Activated CD4-positive, alpha-beta memory T cell treated with anti-CD3 and anti-CD28 coated beads for 36 hours (primary cell): ENCODE measurements at regions not wholly inside any gene's neighbourhood (a gene's known extent, or its start where the extent isn't known, plus 50 kb on each side); places are given as distances from the start of the nearest gene placed in this dataset.

Experiments
- CTCF ChIA-PET: fragments of 350-600 bp; sonication (Branson Sonifier 250); formaldehyde crosslinking; loops from one replicate; lab custom pipeline; 2021; ENCODE audit warnings: antibody characterized with exemption, inconsistent platforms; lab: Charles Lee
- POLR2A ChIA-PET: fragments of 350-600 bp; sonication (Branson Sonifier 250); formaldehyde crosslinking; loops from one replicate; lab custom pipeline; 2021; ENCODE audit warnings: antibody characterized with exemption; lab: Charles Lee
- DNase-seq: peaks from one replicate; pipeline ENCODE4 v3.0.0-alpha.2; 2020
- H3K27ac Mint-ChIP-seq: one replicate; pipeline ENCODE4 v1.8.0; 2021; ENCODE audit warnings: mixed read lengths
- H3K27me3 Mint-ChIP-seq: one replicate; pipeline ENCODE4 v1.8.0; 2021; ENCODE audit warnings: mixed read lengths
- H3K36me3 Mint-ChIP-seq: one replicate; pipeline ENCODE4 v1.8.0; 2021; ENCODE audit warnings: mixed read lengths
- H3K4me1 Mint-ChIP-seq: one replicate; pipeline ENCODE4 v1.8.0; 2021; ENCODE audit warnings: low read depth, mixed read lengths
- H3K4me3 Mint-ChIP-seq: one replicate; pipeline ENCODE4 v1.8.0; 2021; ENCODE audit warnings: mild to moderate bottlenecking, mixed read lengths
- H3K9me3 Mint-ChIP-seq: one replicate; pipeline ENCODE4 v1.8.0; 2021; ENCODE audit warnings: mixed read lengths
- intact Hi-C: fragments of 100-400 bp; cut with micrococcal nuclease; formaldehyde crosslinking; loops from one replicate; pipeline ENCODE4 v1.15.1; 2023

- intact Hi-C loops = no loop called here
- H3K27me3 Mint-ChIP-seq = no peaks in the 10 kb centered on the region
- H3K4me3 Mint-ChIP-seq = no peak overlapping the region
- H3K36me3 Mint-ChIP-seq = no peaks in the 10 kb centered on the region
- ChIA-PET CTCF (no interaction called here), POLR2A (no interaction called here)
- no peak for DNase-seq
- H3K27ac Mint-ChIP-seq = no peak overlapping the region
- H3K9me3 Mint-ChIP-seq = no peaks in the 10 kb centered on the region
- H3K4me1 Mint-ChIP-seq = no peaks in the 10 kb centered on the region
Observed at GRCh38 chr4:67201334-67201733, 344.0 kb downstream of the CENPC start.

GRCh38 chr4:67198727-67199126 lies 346.6 kb downstream of the CENPC start:
- Mint-ChIP-seq H3K27me3 (no peaks in the 10 kb centered on the region), H3K27ac (no peak overlapping the region), H3K36me3 (no peaks in the 10 kb centered on the region), H3K4me3 (no peak overlapping the region), H3K9me3 (no peaks in the 10 kb centered on the region), H3K4me1 (no peaks in the 10 kb centered on the region)
- CTCF ChIA-PET = no interaction called here
- intact Hi-C loops = no loop called here
- POLR2A ChIA-PET = no interaction called here
- DNase-seq = no peak

GRCh38 chr4:67167849-67168248 lies 377.5 kb downstream of the CENPC start:
- no peak overlapping the region for H3K27ac Mint-ChIP-seq
- intact Hi-C loops = no loop called here
- CTCF ChIA-PET = no interaction called here

GRCh38 chr4:67162690-67163089 lies 382.6 kb downstream of the CENPC start:
- no peak overlapping the region for H3K4me3 Mint-ChIP-seq
- no peaks in the 10 kb centered on the region for H3K36me3 Mint-ChIP-seq
- no peaks in the 10 kb centered on the region for H3K9me3 Mint-ChIP-seq
- intact Hi-C loops = no loop called here
- H3K27me3 Mint-ChIP-seq = no peaks in the 10 kb centered on the region
- H3K27ac Mint-ChIP-seq = no peak overlapping the region
- DNase-seq = no peak
- POLR2A ChIA-PET = no interaction called here
- CTCF ChIA-PET = no interaction called here
- H3K4me1 Mint-ChIP-seq = no peaks in the 10 kb centered on the region

More at GRCh38 chr4:67167849-67168248, 377.5 kb downstream of the CENPC start:
- POLR2A ChIA-PET = no interaction called here
- no peaks in the 10 kb centered on the region for H3K4me1 Mint-ChIP-seq
- H3K4me3 Mint-ChIP-seq = no peak overlapping the region
- H3K9me3 Mint-ChIP-seq = peaks cover 4% of the 10 kb centered on the region
- no peak for DNase-seq
- H3K27me3 Mint-ChIP-seq = no peaks in the 10 kb centered on the region
- H3K36me3 Mint-ChIP-seq = no peaks in the 10 kb centered on the region

GRCh38 chr4:67161311-67161710 lies 384.0 kb downstream of the CENPC start:
- no peak overlapping the region for H3K27ac Mint-ChIP-seq
- no peaks in the 10 kb centered on the region for H3K36me3 Mint-ChIP-seq
- intact Hi-C loops = no loop called here
- no peaks in the 10 kb centered on the region for H3K27me3 Mint-ChIP-seq
- CTCF ChIA-PET = no interaction called here
- POLR2A ChIA-PET = no interaction called here
- no peaks in the 10 kb centered on the region for H3K4me1 Mint-ChIP-seq
- H3K9me3 Mint-ChIP-seq = no peaks in the 10 kb centered on the region
- no peak for DNase-seq
- H3K4me3 Mint-ChIP-seq = no peak overlapping the region

GRCh38 chr4:67160394-67160793 lies 384.9 kb downstream of the CENPC start:
- Mint-ChIP-seq H3K4me1 (no peaks in the 10 kb centered on the region), H3K36me3 (no peaks in the 10 kb centered on the region), H3K27ac (no peak overlapping the region), H3K27me3 (no peaks in the 10 kb centered on the region), H3K9me3 (no peaks in the 10 kb centered on the region), H3K4me3 (no peak overlapping the region)
- intact Hi-C loops = no loop called here
- no peak for DNase-seq
- ChIA-PET POLR2A (no interaction called here), CTCF (no interaction called here)

GRCh38 chr4:67158666-67159065 lies 386.6 kb downstream of the CENPC start:
- ChIA-PET POLR2A (no interaction called here), CTCF (no interaction called here)
- intact Hi-C loops = no loop called here
- no peaks in the 10 kb centered on the region for H3K27me3 Mint-ChIP-seq
- H3K4me3 Mint-ChIP-seq = no peak overlapping the region
- no peaks in the 10 kb centered on the region for H3K9me3 Mint-ChIP-seq
- no peaks in the 10 kb centered on the region for H3K36me3 Mint-ChIP-seq
- no peak overlapping the region for H3K27ac Mint-ChIP-seq
- H3K4me1 Mint-ChIP-seq = no peaks in the 10 kb centered on the region
- DNase-seq = no peak

GRCh38 chr4:67152976-67153375 lies 392.3 kb downstream of the CENPC start:
- Mint-ChIP-seq H3K4me3 (no peak overlapping the region), H3K9me3 (no peaks in the 10 kb centered on the region), H3K27me3 (no peaks in the 10 kb centered on the region), H3K4me1 (no peaks in the 10 kb centered on the region), H3K36me3 (no peaks in the 10 kb centered on the region), H3K27ac (no peak overlapping the region)
- DNase-seq = no peak
- ChIA-PET POLR2A (no interaction called here), CTCF (no interaction called here)
- intact Hi-C loops = no loop called here

GRCh38 chr4:67151376-67152343 lies 393.6 kb downstream of the CENPC start:
- CTCF ChIA-PET = no interaction called here
- H3K9me3 Mint-ChIP-seq = no peaks in the 10 kb centered on the region
- H3K27ac Mint-ChIP-seq = no peak overlapping the region
- no peak for DNase-seq
- intact Hi-C loops = no loop called here
- no peak overlapping the region for H3K4me3 Mint-ChIP-seq
- H3K4me1 Mint-ChIP-seq = no peaks in the 10 kb centered on the region
- H3K36me3 Mint-ChIP-seq = no peaks in the 10 kb centered on the region
- no peaks in the 10 kb centered on the region for H3K27me3 Mint-ChIP-seq
- POLR2A ChIA-PET = no interaction called here

- H3K9me3 Mint-ChIP-seq = no peaks in the 10 kb centered on the region
Observed at GRCh38 chr4:67141586-67141985, 403.7 kb downstream of the CENPC start.

GRCh38 chr4:67134616-67135015 lies 410.7 kb downstream of the CENPC start:
- ChIA-PET CTCF (no interaction called here), POLR2A (no interaction called here)
- Mint-ChIP-seq H3K27me3 (no peaks in the 10 kb centered on the region), H3K27ac (no peak overlapping the region), H3K4me1 (no peaks in the 10 kb centered on the region), H3K9me3 (no peaks in the 10 kb centered on the region), H3K36me3 (no peaks in the 10 kb centered on the region), H3K4me3 (no peak overlapping the region)
- intact Hi-C loops = no loop called here
- DNase-seq = no peak

More at GRCh38 chr4:67141586-67141985, 403.7 kb downstream of the CENPC start:
- intact Hi-C loops = no loop called here
- CTCF ChIA-PET = no interaction called here
- no peaks in the 10 kb centered on the region for H3K27me3 Mint-ChIP-seq
- no peaks in the 10 kb centered on the region for H3K36me3 Mint-ChIP-seq
- DNase-seq = no peak
- POLR2A ChIA-PET = no interaction called here
- no peak overlapping the region for H3K4me3 Mint-ChIP-seq
- no peaks in the 10 kb centered on the region for H3K4me1 Mint-ChIP-seq
- no peak overlapping the region for H3K27ac Mint-ChIP-seq

- POLR2A ChIA-PET = no interaction called here
- no peak overlapping the region for H3K27ac Mint-ChIP-seq
- intact Hi-C loops = no loop called here
- no peaks in the 10 kb centered on the region for H3K27me3 Mint-ChIP-seq
- H3K4me1 Mint-ChIP-seq = no peaks in the 10 kb centered on the region
- no peaks in the 10 kb centered on the region for H3K36me3 Mint-ChIP-seq
- no peaks in the 10 kb centered on the region for H3K9me3 Mint-ChIP-seq
- CTCF ChIA-PET = no interaction called here
- DNase-seq = no peak
- no peak overlapping the region for H3K4me3 Mint-ChIP-seq
Observed at GRCh38 chr4:67133162-67133561, 412.1 kb downstream of the CENPC start.

- ChIA-PET POLR2A (no interaction called here), CTCF (no interaction called here)
- DNase-seq = no peak
- intact Hi-C loops = no loop called here
- Mint-ChIP-seq H3K4me3 (no peak overlapping the region), H3K9me3 (no peaks in the 10 kb centered on the region), H3K4me1 (no peaks in the 10 kb centered on the region), H3K27ac (no peak overlapping the region), H3K36me3 (no peaks in the 10 kb centered on the region), H3K27me3 (no peaks in the 10 kb centered on the region)
Observed at GRCh38 chr4:67131224-67131623, 414.1 kb downstream of the CENPC start.
